ENCODE measurements at regions not wholly inside any gene's neighbourhood (a gene's known extent, or its start where the extent isn't known, plus 50 kb on each side); places are given as distances from the start of the nearest gene placed in this dataset.

- peaks cover 25% of the 10 kb centered on the region for H3K4me1 Mint-ChIP-seq (ENCODE audit: low read depth)
- intact Hi-C loops (cut with micrococcal nuclease): no loop called here
- H3K36me3 Mint-ChIP-seq (ENCODE audit: low read depth): no peaks in the 10 kb centered on the region
- TF ChIP-seq CTCF (IDR thresholded peaks at IDR 0.05): no peak
- DNase-seq (no peak), ATAC-seq (no peak)
- H3K27me3 Mint-ChIP-seq: peaks cover 2% of the 10 kb centered on the region
- H3K4me3 Mint-ChIP-seq: no peak overlapping the region
- no peaks in the 10 kb centered on the region for H3K9me3 Mint-ChIP-seq
- ChIA-PET CTCF (no interaction called here), POLR2A (no interaction called here)
- no peak overlapping the region for H3K27ac Mint-ChIP-seq
These were observed 149.7 kb upstream of the TMEM170B start for GRCh38 chr6:11387707-11388430.

- H3K4me1 Mint-ChIP-seq (ENCODE audit: low read depth): peaks cover 31% of the 10 kb centered on the region
- CTCF ChIA-PET: interaction anchor here (1.1 kb wide), 1 partner anchor 155 kb away, joined by 3 read pairs; the partner anchor contains the start of gene NEDD9
- ATAC-seq (no peak), DNase-seq (no peak)
- no peak overlapping the region for H3K4me3 Mint-ChIP-seq
- no peaks in the 10 kb centered on the region for H3K36me3 Mint-ChIP-seq (ENCODE audit: low read depth)
- TF ChIP-seq CTCF (IDR thresholded peaks at IDR 0.05): no peak
- no peaks in the 10 kb centered on the region for H3K9me3 Mint-ChIP-seq
- peak overlapping the region; percentile 1 for H3K27ac Mint-ChIP-seq
- H3K27me3 Mint-ChIP-seq: peaks cover 2% of the 10 kb centered on the region
- intact Hi-C loops (cut with micrococcal nuclease): no loop called here
- POLR2A ChIA-PET: no interaction called here
These were observed 150.8 kb upstream of the TMEM170B start for GRCh38 chr6:11386726-11387125.

- H3K27me3 Mint-ChIP-seq: peaks cover 2% of the 10 kb centered on the region
- no peaks in the 10 kb centered on the region for H3K9me3 Mint-ChIP-seq
- DNase-seq (no peak), ATAC-seq (peak; percentile 10)
- no peak for TF ChIP-seq CTCF (IDR thresholded peaks at IDR 0.05)
- ChIA-PET POLR2A (no interaction called here), CTCF (interaction anchor here (1.1 to 1.9 kb wide), 3 partner anchors 26 to 154 kb away, joined by 3 to 7 read pairs (median 4); partner anchors contain the start of gene NEDD9)
- intact Hi-C loops (cut with micrococcal nuclease): no loop called here
- peak overlapping the region; percentile 1 for H3K27ac Mint-ChIP-seq
- no peak overlapping the region for H3K4me3 Mint-ChIP-seq
- peaks cover 34% of the 10 kb centered on the region for H3K4me1 Mint-ChIP-seq (ENCODE audit: low read depth)
- H3K36me3 Mint-ChIP-seq (ENCODE audit: low read depth): peaks cover 2% of the 10 kb centered on the region
These were observed 151.2 kb upstream of the TMEM170B start for GRCh38 chr6:11386323-11386722.

- intact Hi-C loops (cut with micrococcal nuclease): loop anchor here (5.0 kb wide), 1 partner anchor 108 kb away; no protein-coding TSS in a partner anchor
- H3K4me1 Mint-ChIP-seq (ENCODE audit: low read depth): peaks cover 49% of the 10 kb centered on the region
- POLR2A ChIA-PET: interaction anchor here (0.6 to 1.1 kb wide), 2 partner anchors 97 to 198 kb away, joined by 3 read pairs; no protein-coding TSS in a partner anchor
- ATAC-seq: no peak
- no peak overlapping the region for H3K27ac Mint-ChIP-seq
- H3K9me3 Mint-ChIP-seq: no peaks in the 10 kb centered on the region
- CTCF ChIA-PET: interaction anchor here (0.8 to 1.9 kb wide), 5 partner anchors 28 to 112 kb away, joined by 3 to 7 read pairs (median 4); no protein-coding TSS in a partner anchor
- H3K4me3 Mint-ChIP-seq: no peak overlapping the region
- H3K27me3 Mint-ChIP-seq: no peaks in the 10 kb centered on the region
- no peak for DNase-seq
- peaks cover 11% of the 10 kb centered on the region for H3K36me3 Mint-ChIP-seq (ENCODE audit: low read depth)
- TF ChIP-seq CTCF (IDR thresholded peaks at IDR 0.05): no peak
These were observed 152.3 kb upstream of the NEDD9 start for GRCh38 chr6:11384531-11385309.

Measured in activated CD8-positive, alpha-beta T cell treated with anti-CD3 and anti-CD28 coated beads for 36 hours (primary cell).